HEK293T (cell line): ENCODE measurements at regions not wholly inside any gene's neighbourhood (a gene's known extent, or its start where the extent isn't known, plus 50 kb on each side); places are given as distances from the start of the nearest gene placed in this dataset.

Source experiments
- BHLHE40 ChIP-seq: fragments of 450-650 bp; IDR thresholded peaks from 2 replicates; pipeline ENCODE4 v1.6.1; 2016; ENCODE audit warnings: mild to moderate bottlenecking, moderate library complexity, borderline replicate concordance
- FOXA1 ChIP-seq: fragments of 450-650 bp; IDR thresholded peaks from 2 replicates; pipeline ENCODE4 v1.6.1; 2016; ENCODE audit warnings: mild to moderate bottlenecking
- FOXK2 ChIP-seq: fragments of 450-650 bp; IDR thresholded peaks from 2 replicates; pipeline ENCODE4 v1.6.1; 2016; ENCODE audit warnings: mild to moderate bottlenecking
- FOXM1 ChIP-seq: fragments of 450-650 bp; IDR thresholded peaks from 2 replicates; pipeline ENCODE4 v1.6.1; 2017; ENCODE audit warnings: mild to moderate bottlenecking, borderline replicate concordance
- NFRKB ChIP-seq: fragments of 450-650 bp; IDR thresholded peaks from 2 replicates; pipeline ENCODE4 v1.6.1; 2016; ENCODE audit warnings: mild to moderate bottlenecking, moderate library complexity
- TARDBP ChIP-seq: fragments of 450-650 bp; IDR thresholded peaks from 2 replicates; pipeline ENCODE4 v1.6.1; 2016

GRCh38 chr15:36448418-36448817, 131.0 kb upstream of the CDIN1 start:
- TF ChIP-seq FOXM1 (no peak), TARDBP (no peak), FOXA1 (no peak), BHLHE40 (no peak), NFRKB (no peak), FOXK2 (no peak)
